HEK293 (cell line): ENCODE measurements at regions not wholly inside any gene's neighbourhood (a gene's known extent, or its start where the extent isn't known, plus 50 kb on each side); places are given as distances from the start of the nearest gene placed in this dataset.

ENCODE experiments used
- CTCF ChIA-PET: fragments of 350-600 bp; formaldehyde crosslinking; extraction: SDS; loops from one replicate; lab custom pipeline; 2021; ENCODE audit warnings: antibody characterized with exemption; lab: Yijun Ruan, JAX
- POLR2A ChIA-PET: fragments of 300-600 bp; formaldehyde crosslinking; extraction: SDS; loops from one replicate; lab custom pipeline; 2020; ENCODE audit warnings: antibody characterized with exemption, inconsistent platforms; lab: Yijun Ruan, JAX
- H3K27ac ChIP-seq: fragments of 200-500 bp; sonication (Bioruptor generic); 2 replicates; pipeline ENCODE4 v1.5.1; 2014; ENCODE audit warnings: low read depth, low read length, control low read depth, inconsistent platforms; ENCODE audit errors: extremely low read depth
- H3K36me3 ChIP-seq, 2 experiments: fragments of 200-500 bp in 1 of 2; sonication (Bioruptor generic) in 1 of 2; 1 replicate in 1 of 2; 2 replicates in 1 of 2; pipeline ENCODE4 v1.5.1; 2014 to 2017; ENCODE audit warnings: inconsistent platforms in 2 of 2, low read length in 2 of 2; ENCODE audit not compliant: control insufficient read depth in 2 of 2, insufficient read depth in 1 of 2
- H3K4me1 ChIP-seq: fragments of 200-500 bp; sonication (Bioruptor generic); 2 replicates; pipeline ENCODE4 v1.5.1; 2014; ENCODE audit warnings: mild to moderate bottlenecking, low read length, inconsistent platforms; ENCODE audit not compliant: control insufficient read depth, insufficient read depth
- H3K4me3 ChIP-seq: 2 replicates; pipeline ENCODE4 v1.5.1; 2011; ENCODE audit warnings: low read depth, mild to moderate bottlenecking, control low read depth, low read length, moderate library complexity
- H3K9me3 ChIP-seq: fragments of 200-500 bp; sonication (Bioruptor generic); 2 replicates; pipeline ENCODE4 v1.5.1; 2014; ENCODE audit warnings: low read depth, low read length, inconsistent platforms; ENCODE audit not compliant: control insufficient read depth, insufficient read depth
- CTCF ChIP-seq: fragments of 450-650 bp; formaldehyde crosslinking; IDR thresholded peaks from 2 replicates; pipeline ENCODE4 v1.5.1; 2016; ENCODE audit warnings: missing biosample characterization, missing genetic modification characterization
- MEIS1 ChIP-seq: sonication (generic); formaldehyde crosslinking; IDR thresholded peaks from 2 replicates; pipeline ENCODE4 v1.8.1; 2022; ENCODE audit warnings: missing genetic modification reagents, mild to moderate bottlenecking, borderline replicate concordance
- SETDB1 ChIP-seq: IDR thresholded peaks from one replicate; pipeline ENCODE4 v1.6.1; 2017; ENCODE audit warnings: mild to moderate bottlenecking, low read length, moderate library complexity, mixed read lengths; ENCODE audit not compliant: insufficient read length
- YY1 ChIP-seq: fragments of 450-650 bp; formaldehyde crosslinking; IDR thresholded peaks from 2 replicates; pipeline ENCODE4 v1.5.1; 2018; ENCODE audit warnings: missing biosample characterization, missing genetic modification characterization
- ZBTB21 ChIP-seq: fragments of 450-650 bp; formaldehyde crosslinking; IDR thresholded peaks from 2 replicates; pipeline ENCODE4 v1.5.1; 2017; ENCODE audit warnings: missing biosample characterization, missing genetic modification characterization
- ZIC2 ChIP-seq: fragments of 450-650 bp; formaldehyde crosslinking; IDR thresholded peaks from 2 replicates; pipeline ENCODE4 v1.5.1; 2016; ENCODE audit warnings: missing biosample characterization, missing genetic modification characterization
- ZNF146 ChIP-seq: fragments of 450-650 bp; formaldehyde crosslinking; IDR thresholded peaks from 2 replicates; pipeline ENCODE4 v1.5.1; 2016; ENCODE audit warnings: missing biosample characterization, missing genetic modification characterization
- ZNF155 ChIP-seq: fragments of 450-650 bp; formaldehyde crosslinking; IDR thresholded peaks from 2 replicates; pipeline ENCODE4 v1.5.1; 2016; ENCODE audit warnings: missing biosample characterization, missing genetic modification characterization
- ZNF16 ChIP-seq: fragments of 450-650 bp; formaldehyde crosslinking; IDR thresholded peaks from 2 replicates; pipeline ENCODE4 v1.5.1; 2016; ENCODE audit warnings: low read depth, missing biosample characterization, missing genetic modification characterization
- ZNF2 ChIP-seq: fragments of 450-650 bp; formaldehyde crosslinking; IDR thresholded peaks from 2 replicates; pipeline ENCODE4 v1.5.1; 2016; ENCODE audit warnings: missing biosample characterization, missing genetic modification characterization
- ZNF366 ChIP-seq: fragments of 450-650 bp; formaldehyde crosslinking; conservative IDR thresholded peaks from 2 replicates; pipeline ENCODE4 v1.5.1; 2016; ENCODE audit warnings: missing biosample characterization, missing genetic modification characterization
- ZNF501 ChIP-seq: fragments of 450-650 bp; formaldehyde crosslinking; IDR thresholded peaks from 2 replicates; pipeline ENCODE4 v1.5.1; 2016; ENCODE audit warnings: missing biosample characterization, missing genetic modification characterization
- ZNF529 ChIP-seq: fragments of 450-650 bp; formaldehyde crosslinking; IDR thresholded peaks from 2 replicates; pipeline ENCODE4 v1.5.1; 2017; ENCODE audit warnings: missing genetic modification characterization, missing biosample characterization; ENCODE audit not compliant: insufficient replicate concordance
- ZNF530 ChIP-seq: fragments of 450-650 bp; formaldehyde crosslinking; IDR thresholded peaks from 2 replicates; pipeline ENCODE4 v1.5.1; 2016; ENCODE audit warnings: low read depth, missing biosample characterization, missing genetic modification characterization
- ZNF560 ChIP-seq: fragments of 450-650 bp; formaldehyde crosslinking; IDR thresholded peaks from 2 replicates; pipeline ENCODE4 v1.5.1; 2017; ENCODE audit warnings: missing biosample characterization, missing genetic modification characterization, borderline replicate concordance
- ZNF596 ChIP-seq: fragments of 450-650 bp; IDR thresholded peaks from 2 replicates; pipeline ENCODE4 v1.5.0; 2018; ENCODE audit warnings: missing biosample characterization, mild to moderate bottlenecking, missing genetic modification characterization, moderate library complexity
- ZNF624 ChIP-seq: fragments of 450-650 bp; formaldehyde crosslinking; IDR thresholded peaks from 2 replicates; pipeline ENCODE4 v1.5.1; 2017; ENCODE audit warnings: missing biosample characterization, missing genetic modification characterization
- ZNF677 ChIP-seq: fragments of 450-650 bp; IDR thresholded peaks from 2 replicates; pipeline ENCODE4 v1.5.0; 2018; ENCODE audit warnings: missing biosample characterization, mild to moderate bottlenecking, missing genetic modification characterization, moderate library complexity
- ZNF830 ChIP-seq: fragments of 450-650 bp; IDR thresholded peaks from 2 replicates; pipeline ENCODE4 v1.5.0; 2018; ENCODE audit warnings: missing biosample characterization, missing genetic modification characterization, low read depth, mild to moderate bottlenecking, moderate library complexity
- ZSCAN4 ChIP-seq: fragments of 450-650 bp; formaldehyde crosslinking; IDR thresholded peaks from 2 replicates; pipeline ENCODE4 v1.5.1; 2017; ENCODE audit warnings: missing biosample characterization, missing genetic modification characterization
- TF ChIP-seq, protein P1 (sequence below): fragments of 450-650 bp; formaldehyde crosslinking; conservative IDR thresholded peaks from 2 replicates; pipeline ENCODE4 v1.5.1; 2016; ENCODE audit warnings: low read depth, missing biosample characterization, missing genetic modification characterization

GRCh38 chr11:23569547-23569946 is 709.3 kb upstream of the CCDC179 start:
- POLR2A ChIA-PET = no interaction called here
- H3K27ac ChIP-seq = no peak overlapping the region
- H3K36me3 ChIP-seq = no peaks in the 10 kb centered on the region
- no peaks in the 10 kb centered on the region for H3K4me1 ChIP-seq
- CTCF ChIA-PET = no interaction called here
- no peak overlapping the region for H3K4me3 ChIP-seq
- TF ChIP-seq ZSCAN4 (tag by site-specific recombination) (no peak), ZBTB21 (tag by site-specific recombination) (no peak), ZNF596 (tag by site-specific recombination) (no peak), ZNF560 (tag by site-specific recombination) (no peak), ZNF146 (tag by site-specific recombination) (no peak), YY1 (tag by site-specific recombination) (no peak), ZNF530 (tag by site-specific recombination) (no peak), ZNF2 (tag by site-specific recombination) (no peak), ZIC2 (tag by site-specific recombination) (no peak), ZNF830 (no peak), ZNF624 (tag by site-specific recombination) (no peak), ZNF16 (no peak), SETDB1 (no peak), ZNF155 (tag by site-specific recombination) (no peak)
- TF ChIP-seq, protein P1, sequence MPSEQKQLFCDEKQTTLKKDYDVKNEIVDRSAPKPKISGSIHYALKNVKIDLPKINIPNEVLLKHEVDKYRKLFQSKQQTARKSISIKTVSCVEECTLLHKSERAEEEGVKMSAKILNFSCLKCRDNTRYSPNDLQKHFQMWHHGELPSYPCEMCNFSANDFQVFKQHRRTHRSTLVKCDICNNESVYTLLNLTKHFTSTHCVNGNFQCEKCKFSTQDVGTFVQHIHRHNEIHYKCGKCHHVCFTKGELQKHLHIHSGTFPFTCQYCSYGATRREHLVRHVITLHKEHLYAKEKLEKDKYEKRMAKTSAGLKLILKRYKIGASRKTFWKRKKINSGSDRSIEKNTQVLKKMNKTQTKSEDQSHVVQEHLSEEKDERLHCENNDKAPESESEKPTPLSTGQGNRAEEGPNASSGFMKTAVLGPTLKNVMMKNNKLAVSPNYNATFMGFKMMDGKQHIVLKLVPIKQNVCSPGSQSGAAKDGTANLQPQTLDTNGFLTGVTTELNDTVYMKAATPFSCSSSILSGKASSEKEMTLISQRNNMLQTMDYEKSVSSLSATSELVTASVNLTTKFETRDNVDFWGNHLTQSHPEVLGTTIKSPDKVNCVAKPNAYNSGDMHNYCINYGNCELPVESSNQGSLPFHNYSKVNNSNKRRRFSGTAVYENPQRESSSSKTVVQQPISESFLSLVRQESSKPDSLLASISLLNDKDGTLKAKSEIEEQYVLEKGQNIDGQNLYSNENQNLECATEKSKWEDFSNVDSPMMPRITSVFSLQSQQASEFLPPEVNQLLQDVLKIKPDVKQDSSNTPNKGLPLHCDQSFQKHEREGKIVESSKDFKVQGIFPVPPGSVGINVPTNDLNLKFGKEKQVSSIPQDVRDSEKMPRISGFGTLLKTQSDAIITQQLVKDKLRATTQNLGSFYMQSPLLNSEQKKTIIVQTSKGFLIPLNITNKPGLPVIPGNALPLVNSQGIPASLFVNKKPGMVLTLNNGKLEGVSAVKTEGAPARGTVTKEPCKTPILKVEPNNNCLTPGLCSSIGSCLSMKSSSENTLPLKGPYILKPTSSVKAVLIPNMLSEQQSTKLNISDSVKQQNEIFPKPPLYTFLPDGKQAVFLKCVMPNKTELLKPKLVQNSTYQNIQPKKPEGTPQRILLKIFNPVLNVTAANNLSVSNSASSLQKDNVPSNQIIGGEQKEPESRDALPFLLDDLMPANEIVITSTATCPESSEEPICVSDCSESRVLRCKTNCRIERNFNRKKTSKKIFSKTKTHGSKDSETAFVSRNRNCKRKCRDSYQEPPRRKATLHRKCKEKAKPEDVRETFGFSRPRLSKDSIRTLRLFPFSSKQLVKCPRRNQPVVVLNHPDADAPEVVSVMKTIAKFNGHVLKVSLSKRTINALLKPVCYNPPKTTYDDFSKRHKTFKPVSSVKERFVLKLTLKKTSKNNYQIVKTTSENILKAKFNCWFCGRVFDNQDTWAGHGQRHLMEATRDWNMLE (tag by site-specific recombination) = no peak
- no peaks in the 10 kb centered on the region for H3K9me3 ChIP-seq

DNA sequence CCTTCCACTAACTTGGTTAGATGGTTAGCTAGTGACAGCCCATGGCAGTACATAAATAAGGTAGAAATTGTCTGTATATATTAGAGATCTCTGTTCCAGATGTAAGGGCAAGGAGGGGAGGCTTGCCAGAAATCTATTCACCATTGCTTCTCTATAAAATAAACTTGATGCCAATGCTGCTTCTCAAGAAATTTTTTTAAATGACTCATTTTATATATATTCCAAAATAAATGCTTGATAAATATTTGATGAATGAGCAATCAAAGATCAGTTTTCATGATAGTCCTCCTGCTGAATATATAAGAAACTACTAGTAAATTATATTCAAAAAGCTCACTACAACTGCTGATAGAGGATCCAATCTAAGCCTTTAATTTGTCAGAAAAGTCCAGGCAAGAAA is 710.6 kb upstream of the CCDC179 start:
- CTCF ChIA-PET = no interaction called here
- POLR2A ChIA-PET = no interaction called here
- Histone ChIP-seq H3K4me1 (no peaks in the 10 kb centered on the region), H3K27ac (no peak overlapping the region), H3K4me3 (no peak overlapping the region), H3K36me3 (no peaks in the 10 kb centered on the region), H3K9me3 (no peaks in the 10 kb centered on the region)
- TF ChIP-seq CTCF (tag by site-specific recombination) (no peak), MEIS1 (CRISPR knock-in tag) (no peak), ZNF529 (tag by site-specific recombination) (no peak), ZNF677 (tag by site-specific recombination) (no peak), ZNF501 (tag by site-specific recombination) (no peak), ZNF366 (tag by site-specific recombination) (no peak)
